SH-SY5Y (cell line): ENCODE measurements at regions not wholly inside any gene's neighbourhood (a gene's known extent, or its start where the extent isn't known, plus 50 kb on each side); places are given as distances from the start of the nearest gene placed in this dataset.

Experiments used
- GATA2 ChIP-seq: IDR thresholded peaks from 2 replicates; pipeline ENCODE4 v1.6.1; 2011; ENCODE audit warnings: mild to moderate bottlenecking, low read depth, low read length
- GATA3 ChIP-seq: IDR thresholded peaks from 2 replicates; pipeline ENCODE4 v1.6.1; 2011; ENCODE audit warnings: low read depth, mild to moderate bottlenecking, low read length, moderate library complexity

DNA sequence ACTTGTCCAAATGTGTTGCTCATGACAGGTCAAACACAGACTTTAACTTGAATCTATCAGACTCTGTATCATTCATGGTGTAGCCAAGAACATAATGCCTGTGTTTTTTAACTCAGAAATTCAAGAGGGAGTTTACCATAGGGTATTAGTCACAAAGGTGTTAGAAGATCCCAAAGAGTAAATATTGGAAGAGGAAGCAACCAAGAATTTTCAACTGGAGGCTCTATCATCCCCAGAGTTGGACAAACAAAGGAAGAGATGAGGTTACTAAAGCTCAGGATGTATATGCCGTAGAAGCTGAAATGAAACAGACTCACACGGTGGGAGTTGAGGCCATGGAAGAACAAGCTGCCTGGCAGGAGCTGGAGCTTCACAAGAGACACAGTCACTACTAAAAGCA, 116.2 kb upstream of the COL8A1 start:
- TF ChIP-seq GATA2: no peak
- no peak for TF ChIP-seq GATA3
